ENCODE measurements at regions not wholly inside any gene's neighbourhood (a gene's known extent, or its start where the extent isn't known, plus 50 kb on each side); places are given as distances from the start of the nearest gene placed in this dataset.
"Not testable (repeated sequence)": the region's sequence is repeated elsewhere in the genome, so short reads cannot be mapped to it uniquely, and the experiment has no call there.

GRCh38 chr3:147471741-147472140, 62.6 kb downstream of the ZIC1 start:
- DNase-seq (ENCODE audit: low spot score) = no peak

- DNase-seq (ENCODE audit: low spot score) = no peak
Measured at GRCh38 chr3:147472846-147473245, 63.7 kb downstream of the ZIC1 start.

GRCh38 chr3:147483145-147483544, 74.0 kb downstream of the ZIC1 start:
- no peak for DNase-seq (ENCODE audit: low spot score)

GRCh38 chr3:147483578-147483977, 74.4 kb downstream of the ZIC1 start:
- DNase-seq (ENCODE audit: low spot score) = no peak

GRCh38 chr3:147493065-147493464, 83.9 kb downstream of the ZIC1 start:
- DNase-seq (ENCODE audit: low spot score) = no peak

GRCh38 chr3:147493666-147494065, 84.5 kb downstream of the ZIC1 start:
- no peak for DNase-seq (ENCODE audit: low spot score)

GRCh38 chr3:147497286-147497685, 88.1 kb downstream of the ZIC1 start:
- DNase-seq (ENCODE audit: low spot score) = no peak

- no peak for DNase-seq (ENCODE audit: low spot score)
Measured at GRCh38 chr3:147507638-147508286, 98.6 kb downstream of the ZIC1 start.

GRCh38 chr3:147509448-147509847, 100.3 kb downstream of the ZIC1 start:
- DNase-seq (ENCODE audit: low spot score) = no peak

- no peak for DNase-seq (ENCODE audit: low spot score)
Measured at GRCh38 chr3:147513785-147514184, 104.6 kb downstream of the ZIC1 start.

GRCh38 chr3:147514366-147515160, 105.4 kb downstream of the ZIC1 start:
- no peak for DNase-seq (ENCODE audit: low spot score)

- no peak for DNase-seq (ENCODE audit: low spot score)
Measured at GRCh38 chr3:147518465-147518864, 109.3 kb downstream of the ZIC1 start.

GRCh38 chr3:147521646-147522045, 112.5 kb downstream of the ZIC1 start:
- peak; percentile 50 for DNase-seq (ENCODE audit: low spot score)

- DNase-seq (ENCODE audit: low spot score) = not testable (repeated sequence)
Measured at GRCh38 chr3:147522780-147523179, 113.6 kb downstream of the ZIC1 start.

GRCh38 chr3:147529551-147529950, 120.4 kb downstream of the ZIC1 start:
- no peak for DNase-seq (ENCODE audit: low spot score)

GRCh38 chr3:147538034-147538433, 128.9 kb downstream of the ZIC1 start:
- DNase-seq (ENCODE audit: low spot score) = no peak

- no peak for DNase-seq (ENCODE audit: low spot score)
Measured at GRCh38 chr3:147540921-147541320, 131.8 kb downstream of the ZIC1 start.

GRCh38 chr3:147544290-147544689, 135.1 kb downstream of the ZIC1 start:
- DNase-seq (ENCODE audit: low spot score) = no peak

GRCh38 chr3:147551491-147551890, 142.3 kb downstream of the ZIC1 start:
- no peak for DNase-seq (ENCODE audit: low spot score)

- no peak for DNase-seq (ENCODE audit: low spot score)
Measured at GRCh38 chr3:147554332-147554731, 145.2 kb downstream of the ZIC1 start.

GRCh38 chr3:147572970-147573340, 163.8 kb downstream of the ZIC1 start:
- peak; percentile 16 for DNase-seq (ENCODE audit: low spot score)

- DNase-seq (ENCODE audit: low spot score) = no peak
Measured at GRCh38 chr3:147574621-147575020, 165.5 kb downstream of the ZIC1 start.

GRCh38 chr3:147575391-147575790, 166.2 kb downstream of the ZIC1 start:
- DNase-seq (ENCODE audit: low spot score) = no peak

- no peak for DNase-seq (ENCODE audit: low spot score)
Measured at GRCh38 chr3:147582642-147583041, 173.5 kb downstream of the ZIC1 start.

Measured in A172 (cell line).